GM23338 (cell line): ENCODE measurements at regions not wholly inside any gene's neighbourhood (a gene's known extent, or its start where the extent isn't known, plus 50 kb on each side); places are given as distances from the start of the nearest gene placed in this dataset.

Experiments used
- ATAC-seq: fragments of 200-7000 bp; cut with Tn5 transposase; 3 replicates; pipeline ENCODE4 v1.9.1; 2020
- DNase-seq: peaks from one replicate; pipeline ENCODE4 v3.0.0-alpha.2; 2015; ENCODE audit warnings: low spot score
- H2AFZ ChIP-seq: fragments of 200-600 bp; sonication (generic); 2 replicates; pipeline ENCODE4 v1.8.0; 2016; ENCODE audit warnings: antibody characterized with exemption, mild to moderate bottlenecking, moderate library complexity
- H3F3A ChIP-seq: fragments of 200-600 bp; sonication (generic); replicated peaks from 2 replicates; pipeline ENCODE4 v1.8.0; 2017; ENCODE audit warnings: antibody characterized with exemption, mixed run types, low read depth
- H3K27ac ChIP-seq: fragments of 200-600 bp; sonication (generic); 2 replicates; pipeline ENCODE4 v1.6.1; 2016; ENCODE audit warnings: low read depth
- H3K27me3 ChIP-seq: fragments of 200-600 bp; sonication (generic); 2 replicates; pipeline ENCODE4 v1.8.0; 2016; ENCODE audit warnings: mild to moderate bottlenecking, mixed run types, moderate library complexity; ENCODE audit not compliant: insufficient read depth
- H3K36me3 ChIP-seq: fragments of 200-600 bp; sonication (generic); 2 replicates; pipeline ENCODE4 v1.8.0; 2016; ENCODE audit warnings: mild to moderate bottlenecking; ENCODE audit not compliant: insufficient read depth
- H3K4me1 ChIP-seq: fragments of 200-600 bp; sonication (generic); 2 replicates; pipeline ENCODE4 v1.8.0; 2016; ENCODE audit warnings: mild to moderate bottlenecking, moderate library complexity; ENCODE audit not compliant: insufficient read depth
- H3K4me2 ChIP-seq: fragments of 200-600 bp; sonication (generic); 2 replicates; pipeline ENCODE4 v1.7.1; 2017; ENCODE audit warnings: mixed run types
- H3K4me3 ChIP-seq: fragments of 200-600 bp; sonication (generic); 2 replicates; pipeline ENCODE4 v1.6.1; 2016; ENCODE audit warnings: mixed run types
- H3K79me2 ChIP-seq: fragments of 200-600 bp; sonication (generic); replicated peaks from 2 replicates; pipeline ENCODE4 v1.8.0; 2017; ENCODE audit warnings: mild to moderate bottlenecking; ENCODE audit not compliant: insufficient read depth
- H3K9me2 ChIP-seq: fragments of 200-600 bp; sonication (generic); 2 replicates; pipeline ENCODE4 v1.8.0; 2017; ENCODE audit not compliant: insufficient read depth
- H4K20me1 ChIP-seq: fragments of 200-600 bp; sonication (generic); replicated peaks from 2 replicates; pipeline ENCODE4 v1.8.0; 2017; ENCODE audit warnings: mild to moderate bottlenecking; ENCODE audit not compliant: insufficient read depth
- H3K27ac Mint-ChIP-seq: 2 replicates; pipeline ENCODE4 v1.8.0; 2020; ENCODE audit warnings: inconsistent platforms, mild to moderate bottlenecking, moderate library complexity, mixed read lengths
- H3K27me3 Mint-ChIP-seq: 3 replicates; pipeline ENCODE4 v1.8.0; 2022; ENCODE audit warnings: low read depth, mild to moderate bottlenecking, moderate library complexity, mixed read lengths, inconsistent platforms; ENCODE audit not compliant: insufficient read depth, poor library complexity
- H3K36me3 Mint-ChIP-seq: 3 replicates; pipeline ENCODE4 v1.8.0; 2021; ENCODE audit warnings: low read depth, mild to moderate bottlenecking, inconsistent platforms, moderate library complexity, mixed read lengths
- H3K4me1 Mint-ChIP-seq: 3 replicates; pipeline ENCODE4 v1.8.0; 2020; ENCODE audit warnings: mild to moderate bottlenecking, inconsistent platforms, mixed read lengths
- H3K4me3 Mint-ChIP-seq: 3 replicates; pipeline ENCODE4 v1.8.0; 2021; ENCODE audit warnings: moderate library complexity, mild to moderate bottlenecking, inconsistent platforms, mixed read lengths
- H3K9me3 Mint-ChIP-seq: 3 replicates; pipeline ENCODE4 v1.8.0; 2020; ENCODE audit warnings: moderate library complexity, mild to moderate bottlenecking, inconsistent platforms, mixed read lengths
- CREB1 ChIP-seq: fragments of 250-450 bp; sonication (Bioruptor Pico); IDR thresholded peaks from 2 replicates; pipeline ENCODE4 v1.5.0; 2020; ENCODE audit warnings: low read depth, mild to moderate bottlenecking, moderate library complexity
- EZH2 ChIP-seq: fragments of 200-600 bp; sonication (generic); IDR thresholded peaks from one replicate; pipeline ENCODE4 v1.8.0; 2017; ENCODE audit warnings: antibody characterized with exemption, mild to moderate bottlenecking, low read depth; ENCODE audit not compliant: unreplicated experiment
- EZH2phosphoT487 ChIP-seq: fragments of 200-600 bp; sonication (generic); IDR thresholded peaks from one replicate; pipeline ENCODE4 v1.8.1; 2018; ENCODE audit warnings: antibody characterized with exemption; ENCODE audit not compliant: unreplicated experiment
- JUNB ChIP-seq: IDR thresholded peaks from one replicate; pipeline ENCODE4 v1.6.1; 2016; ENCODE audit warnings: antibody characterized with exemption; ENCODE audit not compliant: unreplicated experiment
- NANOG ChIP-seq: IDR thresholded peaks from 2 replicates; pipeline ENCODE4 v1.6.1; 2016; ENCODE audit warnings: antibody characterized with exemption, borderline replicate concordance
- POLR2AphosphoS5 ChIP-seq: IDR thresholded peaks from 2 replicates; pipeline ENCODE4 v1.6.1; 2016; ENCODE audit warnings: antibody characterized with exemption, low read depth
- STAT1 ChIP-seq: IDR thresholded peaks from one replicate; pipeline ENCODE4 v1.6.1; 2016; ENCODE audit warnings: antibody characterized with exemption; ENCODE audit not compliant: unreplicated experiment
- ZNF114 ChIP-seq: fragments of 250-450 bp; sonication (Bioruptor Pico); IDR thresholded peaks from 2 replicates; pipeline ENCODE4 v1.5.0; 2020; ENCODE audit warnings: mild to moderate bottlenecking, moderate library complexity
- ZNF331 ChIP-seq: fragments of 250-450 bp; sonication (Bioruptor Pico); IDR thresholded peaks from 2 replicates; pipeline ENCODE4 v1.5.0; 2020; ENCODE audit warnings: low read depth, mild to moderate bottlenecking, moderate library complexity
- TF ChIP-seq, protein P1 (sequence below): IDR thresholded peaks from 2 replicates; pipeline ENCODE4 v1.6.1; 2016; ENCODE audit warnings: antibody characterized with exemption
- TF ChIP-seq, protein P2 (sequence below): IDR thresholded peaks from one replicate; pipeline ENCODE4 v1.6.1; 2018; ENCODE audit warnings: antibody characterized with exemption; ENCODE audit not compliant: unreplicated experiment
- TF ChIP-seq, protein P3 (sequence below), 2 experiments: fragments of 200-600 bp in 1 of 2; sonication (generic) in 1 of 2; conservative IDR thresholded peaks; 2 replicates each; pipeline versions ENCODE4 v1.5.1 to v1.6.1; 2016 to 2017; ENCODE audit warnings: antibody characterized with exemption in 2 of 2, low read depth in 2 of 2, mild to moderate bottlenecking in 2 of 2, moderate library complexity in 1 of 2

DNA sequence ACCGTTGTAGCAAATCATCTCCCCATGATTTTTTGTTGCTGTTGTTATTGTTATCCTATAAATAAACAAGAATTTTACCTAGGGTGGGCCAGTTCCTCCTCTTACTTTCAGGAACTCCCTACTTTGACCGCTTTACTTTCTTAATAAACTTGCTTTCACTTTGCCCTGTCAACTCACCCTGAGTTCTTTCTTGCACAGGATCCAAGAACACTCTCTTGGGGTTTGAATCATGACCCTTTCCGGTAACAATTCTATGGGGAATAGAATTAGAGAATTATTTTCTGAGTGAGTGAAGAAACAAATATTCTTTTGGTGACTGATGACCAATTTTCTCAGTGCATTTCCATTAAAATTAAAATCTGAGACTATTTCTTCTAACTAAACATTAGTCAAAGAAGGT lies 584.0 kb upstream of the TENM3 start:
- Mint-ChIP-seq H3K4me1 (no peaks in the 10 kb centered on the region; the same call in 2 of the 3 replicates), H3K36me3 (no peaks in the 10 kb centered on the region), H3K27me3 (no peaks in the 10 kb centered on the region), H3K4me3 (no peak overlapping the region), H3K27ac (no peak overlapping the region), H3K9me3 (no peaks in the 10 kb centered on the region)
- no peaks in the 10 kb centered on the region for H3F3A ChIP-seq
- ATAC-seq = no peak
- H3K4me3 ChIP-seq = no peak overlapping the region
- no peak overlapping the region for H2AFZ ChIP-seq
- DNase-seq = no peak
- H3K79me2 ChIP-seq = no peaks in the 10 kb centered on the region
- TF ChIP-seq JUNB = no peak
- TF ChIP-seq, protein P1, sequence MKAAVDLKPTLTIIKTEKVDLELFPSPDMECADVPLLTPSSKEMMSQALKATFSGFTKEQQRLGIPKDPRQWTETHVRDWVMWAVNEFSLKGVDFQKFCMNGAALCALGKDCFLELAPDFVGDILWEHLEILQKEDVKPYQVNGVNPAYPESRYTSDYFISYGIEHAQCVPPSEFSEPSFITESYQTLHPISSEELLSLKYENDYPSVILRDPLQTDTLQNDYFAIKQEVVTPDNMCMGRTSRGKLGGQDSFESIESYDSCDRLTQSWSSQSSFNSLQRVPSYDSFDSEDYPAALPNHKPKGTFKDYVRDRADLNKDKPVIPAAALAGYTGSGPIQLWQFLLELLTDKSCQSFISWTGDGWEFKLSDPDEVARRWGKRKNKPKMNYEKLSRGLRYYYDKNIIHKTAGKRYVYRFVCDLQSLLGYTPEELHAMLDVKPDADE = no peak
- TF ChIP-seq ZNF331 (CRISPR knock-in tag) = no peak
- no peaks in the 10 kb centered on the region for H4K20me1 ChIP-seq
- H3K9me2 ChIP-seq = peaks cover 5% of the 10 kb centered on the region; the same call in 1 of the 2 replicates
- no peak overlapping the region for H3K4me2 ChIP-seq
- H3K4me1 ChIP-seq = no peaks in the 10 kb centered on the region
- H3K36me3 ChIP-seq = no peaks in the 10 kb centered on the region
- no peaks in the 10 kb centered on the region for H3K27me3 ChIP-seq
- no peak overlapping the region for H3K27ac ChIP-seq

DNA sequence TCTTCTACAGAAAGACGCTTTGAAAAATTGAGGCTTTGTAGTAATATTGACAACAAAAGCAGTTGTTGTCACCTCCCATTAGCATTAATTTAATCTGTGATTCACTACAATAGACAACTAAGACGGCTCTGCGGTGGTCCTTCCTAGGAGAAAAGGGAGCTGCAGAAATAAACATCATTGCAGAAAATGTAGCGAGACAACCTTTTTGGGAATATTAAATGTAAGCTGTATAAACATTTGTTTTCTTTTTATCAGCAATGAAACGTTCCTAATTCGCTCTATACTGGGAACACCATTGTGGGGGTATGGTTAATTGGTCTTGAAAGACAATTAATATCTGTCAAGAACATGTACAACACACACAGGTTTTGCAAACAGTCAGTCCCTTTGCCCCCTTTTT lies 583.3 kb upstream of the TENM3 start:
- no peaks in the 10 kb centered on the region; the same call in 1 of the 3 replicates for H3K4me1 Mint-ChIP-seq
- Histone ChIP-seq H3K36me3 (no peaks in the 10 kb centered on the region), H3K4me2 (no peak overlapping the region), H3F3A (no peaks in the 10 kb centered on the region), H3K27me3 (no peaks in the 10 kb centered on the region), H3K4me1 (no peaks in the 10 kb centered on the region), H3K27ac (no peak overlapping the region), H2AFZ (no peak overlapping the region), H3K4me3 (no peak overlapping the region), H3K79me2 (no peaks in the 10 kb centered on the region), H3K9me2 (peaks cover 3% of the 10 kb centered on the region; the same call in 1 of the 2 replicates), H4K20me1 (no peaks in the 10 kb centered on the region)
- no peak overlapping the region for H3K27ac Mint-ChIP-seq
- H3K4me3 Mint-ChIP-seq = no peak overlapping the region
- H3K36me3 Mint-ChIP-seq = no peaks in the 10 kb centered on the region
- H3K9me3 Mint-ChIP-seq = no peaks in the 10 kb centered on the region
- ATAC-seq (no peak), DNase-seq (no peak)
- H3K27me3 Mint-ChIP-seq = no peaks in the 10 kb centered on the region
- TF ChIP-seq POLR2AphosphoS5 (no peak), ZNF114 (no peak), CREB1 (CRISPR knock-in tag) (no peak), NANOG (no peak), EZH2phosphoT487 (no peak), EZH2 (no peak), ZNF331 (CRISPR knock-in tag) (no peak), JUNB (no peak), STAT1 (no peak)
- TF ChIP-seq, protein P2, sequence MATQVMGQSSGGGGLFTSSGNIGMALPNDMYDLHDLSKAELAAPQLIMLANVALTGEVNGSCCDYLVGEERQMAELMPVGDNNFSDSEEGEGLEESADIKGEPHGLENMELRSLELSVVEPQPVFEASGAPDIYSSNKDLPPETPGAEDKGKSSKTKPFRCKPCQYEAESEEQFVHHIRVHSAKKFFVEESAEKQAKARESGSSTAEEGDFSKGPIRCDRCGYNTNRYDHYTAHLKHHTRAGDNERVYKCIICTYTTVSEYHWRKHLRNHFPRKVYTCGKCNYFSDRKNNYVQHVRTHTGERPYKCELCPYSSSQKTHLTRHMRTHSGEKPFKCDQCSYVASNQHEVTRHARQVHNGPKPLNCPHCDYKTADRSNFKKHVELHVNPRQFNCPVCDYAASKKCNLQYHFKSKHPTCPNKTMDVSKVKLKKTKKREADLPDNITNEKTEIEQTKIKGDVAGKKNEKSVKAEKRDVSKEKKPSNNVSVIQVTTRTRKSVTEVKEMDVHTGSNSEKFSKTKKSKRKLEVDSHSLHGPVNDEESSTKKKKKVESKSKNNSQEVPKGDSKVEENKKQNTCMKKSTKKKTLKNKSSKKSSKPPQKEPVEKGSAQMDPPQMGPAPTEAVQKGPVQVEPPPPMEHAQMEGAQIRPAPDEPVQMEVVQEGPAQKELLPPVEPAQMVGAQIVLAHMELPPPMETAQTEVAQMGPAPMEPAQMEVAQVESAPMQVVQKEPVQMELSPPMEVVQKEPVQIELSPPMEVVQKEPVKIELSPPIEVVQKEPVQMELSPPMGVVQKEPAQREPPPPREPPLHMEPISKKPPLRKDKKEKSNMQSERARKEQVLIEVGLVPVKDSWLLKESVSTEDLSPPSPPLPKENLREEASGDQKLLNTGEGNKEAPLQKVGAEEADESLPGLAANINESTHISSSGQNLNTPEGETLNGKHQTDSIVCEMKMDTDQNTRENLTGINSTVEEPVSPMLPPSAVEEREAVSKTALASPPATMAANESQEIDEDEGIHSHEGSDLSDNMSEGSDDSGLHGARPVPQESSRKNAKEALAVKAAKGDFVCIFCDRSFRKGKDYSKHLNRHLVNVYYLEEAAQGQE = no peak
- TF ChIP-seq, protein P3, sequence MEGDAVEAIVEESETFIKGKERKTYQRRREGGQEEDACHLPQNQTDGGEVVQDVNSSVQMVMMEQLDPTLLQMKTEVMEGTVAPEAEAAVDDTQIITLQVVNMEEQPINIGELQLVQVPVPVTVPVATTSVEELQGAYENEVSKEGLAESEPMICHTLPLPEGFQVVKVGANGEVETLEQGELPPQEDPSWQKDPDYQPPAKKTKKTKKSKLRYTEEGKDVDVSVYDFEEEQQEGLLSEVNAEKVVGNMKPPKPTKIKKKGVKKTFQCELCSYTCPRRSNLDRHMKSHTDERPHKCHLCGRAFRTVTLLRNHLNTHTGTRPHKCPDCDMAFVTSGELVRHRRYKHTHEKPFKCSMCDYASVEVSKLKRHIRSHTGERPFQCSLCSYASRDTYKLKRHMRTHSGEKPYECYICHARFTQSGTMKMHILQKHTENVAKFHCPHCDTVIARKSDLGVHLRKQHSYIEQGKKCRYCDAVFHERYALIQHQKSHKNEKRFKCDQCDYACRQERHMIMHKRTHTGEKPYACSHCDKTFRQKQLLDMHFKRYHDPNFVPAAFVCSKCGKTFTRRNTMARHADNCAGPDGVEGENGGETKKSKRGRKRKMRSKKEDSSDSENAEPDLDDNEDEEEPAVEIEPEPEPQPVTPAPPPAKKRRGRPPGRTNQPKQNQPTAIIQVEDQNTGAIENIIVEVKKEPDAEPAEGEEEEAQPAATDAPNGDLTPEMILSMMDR (conservative IDR thresholded peaks at IDR 0.05; ENCODE audit: low read depth in 2 of 2) = no peak
- TF ChIP-seq, protein P1 = no peak
